Trophoblast cell (in vitro differentiated cells and primary cell): ENCODE measurements at regions not wholly inside any gene's neighbourhood (a gene's known extent, or its start where the extent isn't known, plus 50 kb on each side); places are given as distances from the start of the nearest gene placed in this dataset.

Source experiments
- DNase-seq, 2 donors: peaks; one replicate each; pipeline ENCODE4 v3.0.0-alpha.2; 2016
- H2AFZ ChIP-seq: 2 replicates; pipeline ENCODE4 v1.6.1; 2013; ENCODE audit warnings: low read length, moderate library complexity, mild to moderate bottlenecking; ENCODE audit not compliant: insufficient read depth, poor library complexity
- H2AK5ac ChIP-seq: 2 replicates; pipeline ENCODE4 v1.6.1; 2013; ENCODE audit warnings: mild to moderate bottlenecking, low read length
- H2BK120ac ChIP-seq: 2 replicates; pipeline ENCODE4 v1.6.1; 2013; ENCODE audit warnings: low read length, mild to moderate bottlenecking, moderate library complexity; ENCODE audit not compliant: insufficient read depth, poor library complexity
- H2BK12ac ChIP-seq: 2 replicates; pipeline ENCODE4 v1.6.1; 2013; ENCODE audit warnings: mild to moderate bottlenecking, low read length, moderate library complexity
- H2BK5ac ChIP-seq: 2 replicates; pipeline ENCODE4 v1.6.1; 2013; ENCODE audit warnings: low read length, low read depth, moderate library complexity, mild to moderate bottlenecking; ENCODE audit not compliant: poor library complexity
- H3K14ac ChIP-seq: 2 replicates; pipeline ENCODE4 v1.6.1; 2013; ENCODE audit warnings: mild to moderate bottlenecking, low read length
- H3K18ac ChIP-seq: 2 replicates; pipeline ENCODE4 v1.6.1; 2013; ENCODE audit warnings: mild to moderate bottlenecking, low read length
- H3K23ac ChIP-seq: 2 replicates; pipeline ENCODE4 v1.6.1; 2013; ENCODE audit warnings: low read length
- H3K27ac ChIP-seq: 2 replicates; pipeline ENCODE4 v1.5.1; 2013; ENCODE audit warnings: low read depth, mild to moderate bottlenecking, inconsistent platforms, low read length, moderate library complexity
- H3K27me3 ChIP-seq: 2 replicates; pipeline ENCODE4 v1.6.1; 2013; ENCODE audit warnings: inconsistent platforms, mild to moderate bottlenecking, low read length, moderate library complexity; ENCODE audit not compliant: insufficient read depth
- H3K36me3 ChIP-seq, 2 experiments: 1 replicate in 1 of 2; 2 replicates in 1 of 2; pipeline ENCODE4 v1.6.1; 2013; ENCODE audit warnings: low read length in 2 of 2, mild to moderate bottlenecking in 2 of 2, moderate library complexity in 1 of 2; ENCODE audit not compliant: insufficient read depth in 2 of 2, control insufficient read depth in 1 of 2
- H3K4ac ChIP-seq: 2 replicates; pipeline ENCODE4 v1.6.1; 2013; ENCODE audit warnings: low read depth, mild to moderate bottlenecking, low read length, moderate library complexity
- H3K4me1 ChIP-seq, 2 experiments: 1 replicate in 1 of 2; 2 replicates in 1 of 2; pipeline ENCODE4 v1.6.1; 2013; ENCODE audit warnings: low read length in 2 of 2, mild to moderate bottlenecking in 2 of 2, moderate library complexity in 1 of 2; ENCODE audit not compliant: insufficient read depth in 2 of 2, control insufficient read depth in 1 of 2
- H3K4me2 ChIP-seq: 2 replicates; pipeline ENCODE4 v1.6.1; 2013; ENCODE audit warnings: inconsistent platforms, mild to moderate bottlenecking, low read length, moderate library complexity
- H3K4me3 ChIP-seq: 2 replicates; pipeline ENCODE4 v1.5.1; 2013; ENCODE audit warnings: mild to moderate bottlenecking, low read depth, low read length, inconsistent platforms
- H3K79me1 ChIP-seq: one replicate; pipeline ENCODE4 v1.6.1; 2013; ENCODE audit warnings: low read length
- H3K79me2 ChIP-seq: 2 replicates; pipeline ENCODE4 v1.6.1; 2013; ENCODE audit warnings: low read length, mild to moderate bottlenecking; ENCODE audit not compliant: control insufficient read depth, insufficient read depth, poor library complexity
- H3K9ac ChIP-seq: 2 replicates; pipeline ENCODE4 v1.6.1; 2013; ENCODE audit warnings: mild to moderate bottlenecking, low read length
- H3K9me3 ChIP-seq: 2 replicates; pipeline ENCODE4 v1.6.1; 2013; ENCODE audit warnings: low read depth, mild to moderate bottlenecking, control low read depth, inconsistent platforms, low read length; ENCODE audit not compliant: insufficient read depth
- H4K12ac ChIP-seq: 2 replicates; pipeline ENCODE4 v1.6.1; 2013; ENCODE audit warnings: low read depth, mild to moderate bottlenecking, low read length, moderate library complexity
- H4K8ac ChIP-seq: 2 replicates; pipeline ENCODE4 v1.6.1; 2013; ENCODE audit warnings: low read depth, mild to moderate bottlenecking, low read length, moderate library complexity
- H4K91ac ChIP-seq: one replicate; pipeline ENCODE4 v1.6.1; 2013; ENCODE audit warnings: low read depth, mild to moderate bottlenecking, low read length, moderate library complexity
- WGBS: extraction: QIAGEN DNeasy Blood & Tissue Kit; methylation state at CpG from one replicate; pipeline ENCODE4 v1.1.7; 2013; ENCODE audit warnings: missing lambda C conversion rate; ENCODE audit not compliant: insufficient read length, insufficient coverage; ENCODE audit errors: extremely low coverage; 5-methylcytosine and 5-hydroxymethylcytosine counted together

- H3K27ac ChIP-seq, result no peak overlapping the region
- H3K4me1 ChIP-seq, result no peaks in the 10 kb centered on the region
- no peak overlapping the region for H3K4me2 ChIP-seq
- no peak overlapping the region for H4K12ac ChIP-seq
- no peak overlapping the region for H2BK5ac ChIP-seq
- H2BK120ac ChIP-seq, result no peak overlapping the region
- H3K9ac ChIP-seq, result no peak overlapping the region
- no peak overlapping the region for H3K4me3 ChIP-seq
- H2AK5ac ChIP-seq, result no peak overlapping the region
- no peak overlapping the region for H3K18ac ChIP-seq
- H3K79me1 ChIP-seq, result peaks cover 5% of the 10 kb centered on the region
- H3K36me3 ChIP-seq, result no peaks in the 10 kb centered on the region
- peaks cover 4% of the 10 kb centered on the region for H3K79me2 ChIP-seq
- H4K91ac ChIP-seq, result no peak overlapping the region
- H3K14ac ChIP-seq, result no peak overlapping the region
- no peak overlapping the region for H3K4ac ChIP-seq
- H2AFZ ChIP-seq, result no peak overlapping the region
- WGBS, result no CpG with 5 or more reads among the region's 6 CpGs
- H2BK12ac ChIP-seq, result no peak overlapping the region
- H3K9me3 ChIP-seq, result no peaks in the 10 kb centered on the region
- H4K8ac ChIP-seq, result no peak overlapping the region
- peak in 1 of 2 donors; percentile 5 for DNase-seq
- no peaks in the 10 kb centered on the region for H3K27me3 ChIP-seq
- no peak overlapping the region for H3K23ac ChIP-seq
Observed at GRCh38 chr13:106922384-106922783, 354.4 kb upstream of the ARGLU1 start.

GRCh38 chr13:106919638-106920037, 351.7 kb upstream of the ARGLU1 start:
- H3K4me2 ChIP-seq, result no peak overlapping the region
- H3K9ac ChIP-seq, result no peak overlapping the region
- H3K14ac ChIP-seq, result no peak overlapping the region
- H3K36me3 ChIP-seq, result no peaks in the 10 kb centered on the region
- no peak overlapping the region for H2BK5ac ChIP-seq
- H4K91ac ChIP-seq, result no peak overlapping the region
- no peak overlapping the region for H3K4me3 ChIP-seq
- WGBS, result no CpG with 5 or more reads among the region's 13 CpGs
- no peak overlapping the region for H2BK120ac ChIP-seq
- no peak overlapping the region for H3K4ac ChIP-seq
- peaks cover 2 to 4% of the 10 kb centered on the region in 2 experiments for H3K4me1 ChIP-seq
- DNase-seq, result no peak
- no peak overlapping the region for H4K12ac ChIP-seq
- no peak overlapping the region for H2AK5ac ChIP-seq
- H3K18ac ChIP-seq, result no peak overlapping the region
- H3K27me3 ChIP-seq, result no peaks in the 10 kb centered on the region
- H2BK12ac ChIP-seq, result no peak overlapping the region
- H4K8ac ChIP-seq, result peak overlapping the region; percentile 61
- H2AFZ ChIP-seq, result no peak overlapping the region
- H3K79me2 ChIP-seq, result peaks cover 4% of the 10 kb centered on the region
- H3K23ac ChIP-seq, result no peak overlapping the region
- H3K27ac ChIP-seq, result no peak overlapping the region
- H3K9me3 ChIP-seq, result no peaks in the 10 kb centered on the region
- H3K79me1 ChIP-seq, result peaks cover 7% of the 10 kb centered on the region

- Histone ChIP-seq H3K4me3 (no peak overlapping the region), H3K9me3 (no peaks in the 10 kb centered on the region), H3K4me1 (peaks cover 2 to 4% of the 10 kb centered on the region in 2 experiments), H2AK5ac (no peak overlapping the region), H3K79me1 (peaks cover 7% of the 10 kb centered on the region), H3K4me2 (no peak overlapping the region), H4K8ac (no peak overlapping the region), H3K9ac (no peak overlapping the region), H4K12ac (no peak overlapping the region), H3K27ac (no peak overlapping the region), H3K36me3 (no peaks in the 10 kb centered on the region), H3K79me2 (peaks cover 4% of the 10 kb centered on the region), H2BK12ac (no peak overlapping the region), H3K14ac (no peak overlapping the region), H3K4ac (no peak overlapping the region), H3K18ac (no peak overlapping the region), H2AFZ (no peak overlapping the region), H2BK5ac (no peak overlapping the region), H3K27me3 (no peaks in the 10 kb centered on the region), H2BK120ac (no peak overlapping the region), H4K91ac (no peak overlapping the region), H3K23ac (no peak overlapping the region)
- no CpG with 5 or more reads among the region's 7 CpGs for WGBS
- no peak for DNase-seq
Observed at GRCh38 chr13:106919133-106919532, 351.2 kb upstream of the ARGLU1 start.

GRCh38 chr13:106918557-106918860, 350.6 kb upstream of the ARGLU1 start:
- no peaks in the 10 kb centered on the region for H3K36me3 ChIP-seq

More at GRCh38 chr13:106918557-106918860, 350.6 kb upstream of the ARGLU1 start:
- Histone ChIP-seq H2BK5ac (no peak overlapping the region), H3K4me1 (peaks cover 2 to 4% of the 10 kb centered on the region in 2 experiments), H3K27me3 (no peaks in the 10 kb centered on the region), H3K79me2 (peaks cover 4% of the 10 kb centered on the region), H4K8ac (no peak overlapping the region), H3K4ac (no peak overlapping the region), H3K9me3 (no peaks in the 10 kb centered on the region), H2AK5ac (no peak overlapping the region), H4K91ac (no peak overlapping the region), H3K27ac (no peak overlapping the region), H3K18ac (no peak overlapping the region), H3K4me2 (no peak overlapping the region), H3K23ac (no peak overlapping the region), H3K9ac (no peak overlapping the region), H3K4me3 (no peak overlapping the region), H2BK12ac (no peak overlapping the region), H2AFZ (no peak overlapping the region), H2BK120ac (no peak overlapping the region), H4K12ac (no peak overlapping the region), H3K79me1 (peaks cover 7% of the 10 kb centered on the region), H3K14ac (no peak overlapping the region)
- no CpG with 5 or more reads among the region's 3 CpGs for WGBS
- no peak for DNase-seq
